C4-2B (cell line): ENCODE measurements at regions not wholly inside any gene's neighbourhood (a gene's known extent, or its start where the extent isn't known, plus 50 kb on each side); places are given as distances from the start of the nearest gene placed in this dataset.

Source experiments
- H3K27ac ChIP-seq: fragments of 450-650 bp; 2 replicates; pipeline ENCODE4 v1.5.1; 2017
- CTCF ChIP-seq: fragments of 450-650 bp; conservative IDR thresholded peaks from 2 replicates; pipeline ENCODE4 v1.5.1; 2017; ENCODE audit warnings: mild to moderate bottlenecking
- ZFX ChIP-seq: fragments of 450-650 bp; IDR thresholded peaks from 2 replicates; pipeline ENCODE4 v1.6.1; 2017

GRCh38 chr2:181197140-181197760, 216.8 kb downstream of the UBE2E3 start:
- TF ChIP-seq CTCF (no peak), ZFX (no peak)
- H3K27ac ChIP-seq, result no peak overlapping the region

- TF ChIP-seq CTCF, result no peak
- no peak for TF ChIP-seq ZFX
- no peak overlapping the region for H3K27ac ChIP-seq
Measured at GRCh38 chr2:181198183-181198864, 217.9 kb downstream of the UBE2E3 start.

- H3K27ac ChIP-seq, result no peak overlapping the region
- TF ChIP-seq ZFX (no peak), CTCF (no peak)
Measured at GRCh38 chr2:181203412-181203811, 223.0 kb downstream of the UBE2E3 start.

GRCh38 chr2:181203916-181204315, 223.5 kb downstream of the UBE2E3 start:
- H3K27ac ChIP-seq, result no peak overlapping the region
- TF ChIP-seq ZFX (no peak), CTCF (no peak)

GRCh38 chr2:181218401-181218821, 238.0 kb downstream of the UBE2E3 start:
- H3K27ac ChIP-seq, result no peak overlapping the region
- no peak for TF ChIP-seq CTCF
- TF ChIP-seq ZFX, result no peak

- TF ChIP-seq CTCF, result no peak
- no peak for TF ChIP-seq ZFX
- no peak overlapping the region for H3K27ac ChIP-seq
Measured at GRCh38 chr2:181223234-181223633, 234.0 kb upstream of the ITGA4 start.

GRCh38 chr2:181224866-181225265, 232.3 kb upstream of the ITGA4 start:
- no peak overlapping the region for H3K27ac ChIP-seq
- no peak for TF ChIP-seq ZFX
- TF ChIP-seq CTCF, result no peak
